ENCODE measurements at regions not wholly inside any gene's neighbourhood (a gene's known extent, or its start where the extent isn't known, plus 50 kb on each side); places are given as distances from the start of the nearest gene placed in this dataset.

GRCh38 chr2:21676676-21677075 is 552.9 kb downstream of the TDRD15 start:
- Histone ChIP-seq H3K4me1 (ENCODE audit: control insufficient read depth, insufficient read depth, low read length) (no peaks in the 10 kb centered on the region), H3K27ac (ENCODE audit: extremely low read depth, low read depth, low read length) (no peak overlapping the region), H3K4me3 (ENCODE audit: low read depth, low read length) (no peak overlapping the region), H3K9me3 (ENCODE audit: control insufficient read depth, insufficient read depth, low read depth, low read length) (no peaks in the 10 kb centered on the region), H3K36me3 (ENCODE audit: control insufficient read depth in 2 of 2, insufficient read depth in 1 of 2, low read length in 2 of 2) (no peaks in the 10 kb centered on the region)
- ChIA-PET CTCF (no interaction called here), POLR2A (no interaction called here)
- TF ChIP-seq ZNF37A (tag by site-specific recombination; IDR thresholded peaks at IDR 0.05) (no peak), ZNF274 (IDR thresholded peaks at IDR 0.05; ENCODE audit: low read length) (no peak), ZNF274 (tag by site-specific recombination; IDR thresholded peaks at IDR 0.05; ENCODE audit: borderline replicate concordance) (no peak), KLF16 (tag by site-specific recombination; IDR thresholded peaks at IDR 0.05) (no peak), ZNF513 (tag by site-specific recombination; IDR thresholded peaks at IDR 0.05) (no peak), ZNF148 (tag by site-specific recombination; IDR thresholded peaks at IDR 0.05; ENCODE audit: borderline replicate concordance) (no peak)

GRCh38 chr2:21683838-21684237 is 560.1 kb downstream of the TDRD15 start:
- Histone ChIP-seq H3K9me3 (ENCODE audit: control insufficient read depth, insufficient read depth, low read depth, low read length) (no peaks in the 10 kb centered on the region), H3K4me1 (ENCODE audit: control insufficient read depth, insufficient read depth, low read length) (no peaks in the 10 kb centered on the region), H3K4me3 (ENCODE audit: low read depth, low read length) (no peak overlapping the region), H3K36me3 (ENCODE audit: control insufficient read depth in 2 of 2, insufficient read depth in 1 of 2, low read length in 2 of 2) (no peaks in the 10 kb centered on the region), H3K27ac (ENCODE audit: extremely low read depth, low read depth, low read length) (no peak overlapping the region)
- ChIA-PET CTCF (interaction anchor here (0.6 kb wide), 1 partner anchor 193 kb away, joined by 7 read pairs; no protein-coding TSS in a partner anchor), POLR2A (no interaction called here)
- TF ChIP-seq OVOL3 (tag by site-specific recombination; IDR thresholded peaks at IDR 0.05): no peak
- no peak for TF ChIP-seq ZIC2 (tag by site-specific recombination; IDR thresholded peaks at IDR 0.05)
- no peak for TF ChIP-seq REPIN1 (tag by site-specific recombination; IDR thresholded peaks at IDR 0.05; ENCODE audit: low read depth)
- TF ChIP-seq ZNF580 (tag by site-specific recombination; IDR thresholded peaks at IDR 0.05): no peak
- no peak for TF ChIP-seq WT1 (tag by site-specific recombination; IDR thresholded peaks at IDR 0.05)
- no peak for TF ChIP-seq ZNF639 (tag by site-specific recombination; IDR thresholded peaks at IDR 0.05)
- no peak for TF ChIP-seq ZSCAN30 (tag by site-specific recombination; IDR thresholded peaks at IDR 0.05)
- no peak for TF ChIP-seq YY2 (tag by site-specific recombination; IDR thresholded peaks at IDR 0.05)
- no peak for TF ChIP-seq ZNF501 (tag by site-specific recombination; IDR thresholded peaks at IDR 0.05)
- no peak for TF ChIP-seq ZNF629 (tag by site-specific recombination; IDR thresholded peaks at IDR 0.05)
- TF ChIP-seq ZNF433 (tag by site-specific recombination; IDR thresholded peaks at IDR 0.05; ENCODE audit: low read depth): no peak
- TF ChIP-seq ZNF133 (tag by site-specific recombination; IDR thresholded peaks at IDR 0.05): no peak
- TF ChIP-seq ZNF658 (tag by site-specific recombination; IDR thresholded peaks at IDR 0.05): no peak
- no peak for TF ChIP-seq ZFHX2 (tag by site-specific recombination; conservative IDR thresholded peaks at IDR 0.05)
- TF ChIP-seq ZBTB21 (tag by site-specific recombination; IDR thresholded peaks at IDR 0.05): no peak
- TF ChIP-seq ZNF362 (tag by site-specific recombination; IDR thresholded peaks at IDR 0.05): no peak

All from HEK293 (cell line).